NCI-H1694 (cell line): ENCODE measurements at regions not wholly inside any gene's neighbourhood (a gene's known extent, or its start where the extent isn't known, plus 50 kb on each side); places are given as distances from the start of the nearest gene placed in this dataset.

ENCODE experiments used
- DNase-seq: peaks from one replicate; lab custom pipeline; 2025; lab: John Stamatoyannopoulos, UW

DNA sequence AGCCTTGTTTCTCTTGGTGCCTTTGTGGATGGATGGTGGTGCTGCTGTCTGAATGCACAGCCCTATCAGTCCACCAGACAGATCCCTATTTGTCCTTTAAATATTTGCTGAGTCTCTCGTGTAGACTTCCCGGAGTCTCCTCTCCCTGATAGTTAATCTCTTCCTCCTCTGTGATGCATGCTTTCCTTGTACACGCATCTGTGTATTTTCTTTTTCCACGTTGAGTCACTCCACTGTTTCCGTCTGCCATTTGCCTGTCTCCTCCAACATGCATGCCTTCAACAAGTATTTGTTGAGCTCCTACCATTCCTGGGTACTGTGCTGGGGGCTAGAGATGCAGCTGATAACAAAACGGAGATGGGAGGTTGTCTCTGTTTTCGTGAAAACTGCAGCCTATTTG is 282.6 kb downstream of the HAPSTR1 start:
- no peak for DNase-seq

DNA sequence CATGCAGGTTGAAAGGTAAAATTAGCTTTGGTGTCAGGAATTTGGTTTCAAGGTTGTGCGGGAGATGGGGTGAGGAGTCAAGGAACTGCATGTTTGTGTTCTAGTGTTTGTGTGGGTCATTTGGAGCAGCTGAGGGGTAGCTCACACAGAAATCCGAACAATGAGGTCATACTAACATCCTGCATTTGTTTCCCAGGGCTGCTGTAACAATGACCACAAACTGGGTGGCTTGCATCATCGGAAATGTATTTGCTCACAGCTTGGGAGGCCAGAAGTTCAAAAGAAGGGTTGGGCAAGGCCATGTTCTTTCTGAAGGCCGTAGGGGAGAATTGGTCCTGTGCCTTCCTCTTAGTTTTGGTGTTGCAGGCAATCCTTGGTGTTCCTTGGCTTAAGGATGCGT is 287.4 kb downstream of the HAPSTR1 start:
- DNase-seq = no peak

DNA sequence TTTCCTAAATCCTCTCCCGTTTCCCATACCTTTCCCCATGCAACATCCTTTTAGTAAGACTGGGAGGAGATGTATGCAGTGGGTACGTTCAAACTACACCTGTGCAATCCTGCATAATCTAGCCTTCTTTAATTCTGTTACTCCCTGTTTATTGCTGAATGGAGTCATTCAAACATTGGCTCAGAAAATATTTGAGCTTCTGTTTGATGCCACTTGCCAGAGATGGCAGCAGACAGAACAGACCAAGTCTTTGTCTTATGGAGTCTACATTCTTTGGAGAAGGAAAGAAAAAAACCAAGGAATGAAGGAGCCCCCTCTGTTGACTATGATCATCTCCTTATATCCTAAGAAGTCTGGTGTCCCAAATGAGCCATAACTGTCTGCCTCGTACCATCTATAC is 288.8 kb downstream of the HAPSTR1 start:
- no peak for DNase-seq

DNA sequence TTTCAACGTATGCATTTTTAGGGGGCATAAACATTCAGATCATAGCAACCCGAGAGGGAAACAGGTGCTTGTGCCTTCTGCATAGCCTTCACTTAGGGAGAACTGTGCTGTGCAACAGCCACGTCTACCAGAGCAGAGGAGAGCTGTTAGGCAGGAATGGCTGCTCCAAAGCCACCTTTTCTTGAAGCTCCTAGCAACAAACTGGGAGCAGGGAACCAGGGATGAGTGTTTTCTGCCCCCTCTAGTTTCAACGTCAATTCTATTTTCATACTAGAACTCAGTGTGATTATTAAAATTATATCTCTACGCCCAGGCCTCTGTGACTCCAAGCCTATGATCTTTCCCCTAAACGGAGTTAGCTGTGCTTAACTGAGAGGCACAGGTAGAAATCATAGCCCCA is 290.0 kb downstream of the HAPSTR1 start:
- no peak for DNase-seq

DNA sequence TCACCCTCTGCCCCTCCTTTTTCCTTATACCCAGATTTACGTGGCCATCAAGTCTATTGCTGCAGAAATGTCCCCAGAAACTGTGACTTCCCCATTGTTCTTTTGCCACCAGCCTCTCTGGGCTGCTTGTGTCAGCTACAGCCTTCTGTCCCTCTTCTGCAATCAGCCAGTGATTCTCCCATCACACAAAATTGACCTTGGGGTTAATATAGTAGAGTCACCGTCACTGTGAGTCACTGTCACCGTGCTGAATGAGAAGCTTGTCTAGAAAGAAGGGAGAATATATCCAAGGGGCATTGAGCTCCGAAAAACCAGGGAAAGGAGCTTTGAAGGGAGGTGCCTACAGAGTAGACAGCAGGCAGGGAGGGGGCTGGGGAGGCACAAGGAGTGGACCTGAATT is 290.5 kb downstream of the HAPSTR1 start:
- DNase-seq = no peak

DNA sequence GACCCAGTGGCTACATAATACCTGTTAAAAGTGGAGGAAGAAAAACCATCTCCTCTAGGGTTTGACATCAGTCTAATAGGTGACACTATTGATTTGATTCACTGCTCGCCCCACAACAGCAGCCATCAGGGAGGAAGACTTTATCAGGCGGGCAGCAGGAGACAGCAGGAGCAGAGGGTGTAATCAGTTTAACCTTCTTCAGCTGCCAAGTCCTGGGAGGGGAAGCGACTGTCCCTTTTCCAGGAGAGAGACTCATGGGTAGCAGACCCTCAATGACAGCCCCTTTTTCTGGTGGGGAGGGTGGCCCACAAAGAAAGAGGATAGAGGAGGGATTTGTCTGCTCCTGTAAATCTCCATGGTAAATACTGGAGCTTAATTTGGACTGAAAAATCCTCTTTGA is 291.8 kb downstream of the HAPSTR1 start:
- no peak for DNase-seq

DNA sequence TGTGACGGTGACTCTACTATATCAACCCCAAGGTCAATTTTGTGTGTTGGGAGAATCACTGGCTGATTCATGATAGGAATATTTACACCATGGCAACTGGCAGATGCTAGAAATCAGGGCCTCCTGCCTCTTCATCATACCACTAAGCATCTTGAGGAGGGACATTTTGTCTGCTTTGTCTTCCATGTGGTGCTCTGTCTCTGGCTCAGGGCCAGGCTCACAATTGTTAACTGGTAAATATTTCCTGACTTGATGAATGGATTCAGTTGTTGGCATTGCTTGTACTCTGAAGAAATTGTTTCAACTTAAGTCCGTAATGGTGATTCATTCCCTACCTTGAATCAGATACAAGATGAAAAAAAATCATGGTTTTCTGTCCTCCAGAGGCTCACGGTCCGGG is 292.7 kb downstream of the HAPSTR1 start:
- no peak for DNase-seq

DNA sequence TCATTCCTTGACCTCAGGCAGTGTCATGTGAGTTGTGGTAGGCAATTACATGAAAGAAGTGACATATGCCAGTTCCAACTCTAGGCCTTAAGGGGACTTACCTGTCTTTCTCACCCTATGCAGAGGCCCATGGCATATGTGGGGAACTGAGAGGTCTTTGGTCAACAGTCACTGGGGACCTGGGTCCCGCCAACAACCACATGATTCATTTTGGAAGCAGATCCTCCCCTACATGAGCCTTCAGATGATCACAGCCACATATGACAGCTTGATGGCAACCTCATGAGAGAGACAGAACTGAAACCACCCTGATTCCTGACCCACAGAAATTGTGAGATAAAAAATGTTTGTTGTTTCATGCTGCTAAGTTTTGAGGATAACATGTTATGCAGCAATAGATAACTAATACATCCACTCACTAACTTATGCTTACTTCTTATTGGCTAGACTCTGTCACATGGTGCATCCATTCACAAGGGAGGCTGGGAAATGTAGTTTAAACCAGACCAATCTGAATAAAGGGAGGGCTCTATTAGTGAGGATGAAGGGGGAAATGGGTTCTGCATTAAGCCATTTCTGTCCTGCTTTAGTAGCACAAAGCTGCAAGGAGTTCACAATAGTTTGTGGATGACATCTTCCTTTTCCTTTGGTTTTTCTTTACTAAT is 298.2 kb downstream of the HAPSTR1 start:
- no peak for DNase-seq

DNA sequence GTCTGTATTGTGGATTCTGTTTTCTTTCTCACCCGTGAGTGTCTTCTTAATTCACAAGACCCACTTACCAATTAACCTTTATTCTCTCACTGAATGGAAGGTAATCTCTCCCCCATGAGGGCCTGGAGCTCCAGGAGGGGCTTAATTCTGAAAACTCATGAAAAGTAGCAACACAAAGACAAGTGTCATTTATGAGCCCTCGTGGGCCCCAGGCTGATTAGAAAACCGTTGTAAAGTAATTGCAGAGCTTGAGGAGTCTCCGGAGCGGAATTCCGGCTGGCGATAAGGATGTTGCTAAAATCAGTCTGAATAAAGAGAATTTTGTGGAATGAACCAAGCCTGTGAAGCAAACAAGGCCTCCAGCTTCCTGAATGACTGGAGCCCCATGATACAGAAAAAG is 301.5 kb downstream of the HAPSTR1 start:
- DNase-seq = no peak

DNA sequence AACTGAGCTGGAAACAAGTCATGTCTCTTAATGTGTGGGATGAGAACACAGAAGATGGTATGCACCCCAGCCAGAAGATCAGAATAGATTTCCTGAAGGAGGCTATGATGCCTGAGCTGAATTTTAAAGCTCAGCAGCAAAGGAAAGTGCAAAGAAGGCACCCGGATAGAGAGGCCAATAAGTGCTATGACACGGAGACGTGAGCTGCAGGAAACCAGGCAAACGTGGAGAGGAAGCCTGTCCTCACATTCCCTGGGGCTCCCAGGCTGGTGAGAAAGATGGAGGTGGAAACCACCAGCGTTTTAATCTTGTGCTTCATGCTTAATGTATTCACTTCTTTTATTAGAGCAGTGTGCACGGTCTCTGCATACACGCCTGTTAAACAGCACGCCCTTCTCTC is 302.1 kb downstream of the HAPSTR1 start:
- no peak for DNase-seq

DNA sequence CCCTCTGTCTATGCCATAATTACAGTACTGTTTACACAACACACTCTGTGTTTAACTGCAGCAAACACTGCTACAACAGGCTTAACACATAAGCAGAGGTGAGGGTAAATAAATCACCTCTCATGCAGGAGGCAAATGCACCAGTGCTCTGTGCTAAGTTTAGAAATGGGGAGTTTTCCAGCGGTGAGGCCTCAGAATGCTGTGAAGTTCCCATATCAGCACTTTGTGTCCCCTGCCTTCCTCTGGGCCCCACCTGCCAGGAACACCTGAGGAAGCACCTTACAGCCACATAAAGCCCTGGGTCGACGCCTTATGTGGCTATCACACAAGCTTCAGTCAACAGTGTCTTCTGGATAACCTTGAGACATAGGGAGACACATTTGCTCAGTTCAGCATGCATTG is 304.5 kb downstream of the HAPSTR1 start:
- no peak for DNase-seq

DNA sequence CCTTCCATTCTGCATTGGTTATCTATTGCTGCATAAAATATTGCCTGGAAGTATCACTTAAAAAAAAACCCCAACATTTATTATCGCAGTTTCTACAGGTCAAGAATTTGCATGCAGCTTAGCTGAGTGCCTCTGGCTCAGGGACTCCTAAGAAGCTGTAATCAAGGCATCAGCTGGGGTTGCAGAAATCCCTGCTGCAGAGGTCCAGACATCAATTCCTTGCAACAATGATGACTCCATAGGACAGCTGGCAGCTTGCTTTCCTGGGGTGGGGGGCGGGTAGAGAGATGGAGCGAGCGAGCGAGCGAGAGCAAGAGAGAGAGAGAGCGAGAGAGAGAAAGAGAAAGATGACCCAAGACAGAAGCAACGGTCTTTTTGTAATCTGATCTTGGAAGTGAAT is 308.1 kb downstream of the HAPSTR1 start:
- no peak for DNase-seq

DNA sequence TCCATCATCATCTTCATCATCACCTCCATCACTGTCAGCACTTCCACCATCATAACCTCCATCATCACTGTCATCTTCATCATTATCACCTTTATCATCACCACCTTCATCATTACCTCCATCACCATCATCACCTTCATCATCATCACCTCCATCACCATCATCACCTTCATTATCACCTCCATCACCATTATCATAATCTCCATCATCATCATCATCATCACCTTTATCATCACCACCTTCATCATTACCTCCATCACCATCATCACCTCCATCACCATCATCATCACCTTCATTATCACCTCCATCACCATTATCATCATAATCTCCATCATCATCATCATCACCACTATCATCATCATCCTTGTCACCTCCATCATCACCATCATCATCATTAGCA is 309.7 kb downstream of the HAPSTR1 start:
- no peak for DNase-seq

DNA sequence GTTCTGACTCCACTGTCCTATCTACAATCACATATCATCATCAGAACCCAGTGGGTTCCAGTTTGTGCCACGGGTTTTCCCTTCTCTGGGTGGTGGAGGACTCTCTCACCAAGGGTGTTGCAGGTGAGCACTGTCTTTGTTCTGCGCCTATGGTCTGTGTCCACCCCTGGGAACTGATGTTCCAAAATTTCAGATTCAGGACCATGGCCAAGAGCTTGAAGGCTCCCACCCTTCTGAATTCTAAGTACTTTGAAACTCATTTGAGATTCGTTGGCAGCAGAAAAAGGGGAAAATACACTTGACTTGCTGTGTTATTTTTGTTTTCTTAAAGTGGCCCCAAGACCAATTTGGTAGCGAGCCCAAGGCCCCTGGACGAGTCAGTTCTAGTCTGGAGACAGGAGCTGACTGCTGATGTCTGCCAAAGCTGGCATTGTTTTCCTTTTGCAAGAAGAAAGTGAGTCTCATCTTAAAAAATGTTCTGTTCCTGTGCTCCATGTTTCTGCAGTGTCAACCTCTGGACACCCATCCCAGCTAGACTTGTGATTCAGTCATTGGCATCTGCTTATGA is 310.9 kb downstream of the HAPSTR1 start:
- no peak for DNase-seq

DNA sequence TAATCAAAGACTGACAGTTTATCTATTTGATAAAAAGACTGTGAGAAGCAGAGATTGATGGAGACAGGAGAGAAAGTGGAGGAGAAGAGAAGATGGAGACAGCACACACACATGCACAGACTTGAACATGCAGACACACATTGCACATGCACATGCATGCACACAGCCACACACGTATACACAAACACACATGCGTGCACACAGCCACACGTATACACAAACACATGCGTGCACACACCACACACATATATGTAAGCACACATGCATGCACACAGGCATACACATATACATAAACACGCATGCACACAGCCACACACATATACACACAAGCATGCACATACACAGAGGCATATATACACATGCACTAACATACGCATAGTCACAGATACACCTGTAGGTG is 313.4 kb downstream of the HAPSTR1 start:
- no peak for DNase-seq

DNA sequence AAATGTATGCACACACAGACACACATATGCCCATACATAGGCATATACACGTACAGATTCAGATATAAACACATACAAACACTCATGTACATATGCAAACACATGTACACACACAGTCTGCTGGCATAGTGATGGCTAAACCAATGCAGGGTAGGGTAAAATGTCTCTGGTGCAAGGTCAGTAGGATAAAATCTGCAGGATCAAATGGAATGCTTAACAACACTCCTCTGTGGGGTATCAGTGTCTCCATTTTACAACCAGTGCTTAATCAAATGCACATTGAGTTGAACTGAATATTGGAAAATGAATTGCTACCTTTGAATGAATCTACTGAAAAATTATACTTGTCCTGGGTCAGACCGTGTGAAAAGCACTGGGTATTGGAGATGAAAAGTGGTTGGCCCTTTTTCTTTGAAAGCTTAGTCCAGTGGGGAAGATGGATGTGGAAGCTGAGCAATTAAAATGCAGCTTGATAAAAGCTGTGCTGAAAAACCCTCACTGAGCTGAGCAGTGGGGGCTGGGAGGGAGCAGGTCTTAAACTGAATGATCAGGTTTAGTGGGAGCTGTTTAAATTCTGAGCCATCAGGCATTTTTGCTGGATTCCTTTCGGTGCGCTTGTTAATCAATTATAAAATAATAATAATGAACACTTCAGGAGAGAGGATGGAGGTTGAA is 314.7 kb downstream of the HAPSTR1 start:
- no peak for DNase-seq

DNA sequence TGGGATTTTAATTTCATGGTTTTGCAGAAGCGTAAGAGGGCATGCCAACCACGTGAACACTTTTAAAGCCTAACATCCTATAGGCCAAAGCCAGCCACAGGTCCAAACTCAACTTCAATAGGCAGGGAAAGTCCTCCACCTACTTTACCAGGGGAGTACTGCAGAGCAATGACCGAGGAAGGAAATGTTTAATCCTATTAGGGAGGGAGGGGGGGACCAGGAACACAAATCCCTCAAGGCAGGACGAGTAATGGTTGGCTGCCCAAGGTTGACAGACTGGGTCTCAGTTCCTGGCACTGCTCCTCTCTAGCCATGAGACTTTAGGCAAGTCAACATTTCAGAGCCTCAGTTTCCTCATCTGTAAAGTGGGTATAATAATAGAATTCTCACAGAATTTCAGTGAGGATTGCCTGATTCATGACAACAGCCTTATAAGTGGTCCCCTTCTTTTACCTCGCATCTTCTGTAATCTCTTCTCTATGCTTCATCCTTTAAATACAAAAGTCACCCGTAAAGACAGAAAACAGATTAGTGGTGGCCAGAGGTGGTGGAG is 315.8 kb downstream of the HAPSTR1 start:
- DNase-seq = no peak

DNA sequence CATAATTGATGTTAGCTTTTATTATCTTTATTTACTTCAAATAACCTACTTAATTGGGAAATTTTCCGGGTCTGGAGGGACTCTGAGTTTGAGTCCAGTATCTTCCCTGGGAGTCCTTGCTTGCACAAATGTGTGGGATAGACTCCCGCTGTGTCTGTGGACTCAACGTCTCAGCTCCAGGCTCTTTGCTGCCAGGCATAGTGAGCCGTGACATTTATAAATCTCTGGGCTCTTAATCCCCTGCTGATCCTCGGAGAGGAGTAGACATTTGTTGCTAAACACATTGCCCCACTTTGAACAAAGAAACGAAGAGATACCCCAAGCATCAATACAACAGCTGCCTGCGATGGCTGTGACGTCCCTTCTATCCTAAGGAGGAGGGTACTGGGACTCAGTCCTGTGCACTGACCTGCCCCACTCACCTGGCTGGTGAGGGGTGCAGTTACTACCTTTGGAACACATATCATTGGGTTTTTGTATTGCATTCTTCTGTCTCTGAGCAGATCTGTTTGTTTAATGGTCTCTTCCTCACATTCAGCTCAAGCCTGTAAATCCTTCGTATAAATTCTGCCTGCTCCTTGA is 316.9 kb downstream of the HAPSTR1 start:
- no peak for DNase-seq

DNA sequence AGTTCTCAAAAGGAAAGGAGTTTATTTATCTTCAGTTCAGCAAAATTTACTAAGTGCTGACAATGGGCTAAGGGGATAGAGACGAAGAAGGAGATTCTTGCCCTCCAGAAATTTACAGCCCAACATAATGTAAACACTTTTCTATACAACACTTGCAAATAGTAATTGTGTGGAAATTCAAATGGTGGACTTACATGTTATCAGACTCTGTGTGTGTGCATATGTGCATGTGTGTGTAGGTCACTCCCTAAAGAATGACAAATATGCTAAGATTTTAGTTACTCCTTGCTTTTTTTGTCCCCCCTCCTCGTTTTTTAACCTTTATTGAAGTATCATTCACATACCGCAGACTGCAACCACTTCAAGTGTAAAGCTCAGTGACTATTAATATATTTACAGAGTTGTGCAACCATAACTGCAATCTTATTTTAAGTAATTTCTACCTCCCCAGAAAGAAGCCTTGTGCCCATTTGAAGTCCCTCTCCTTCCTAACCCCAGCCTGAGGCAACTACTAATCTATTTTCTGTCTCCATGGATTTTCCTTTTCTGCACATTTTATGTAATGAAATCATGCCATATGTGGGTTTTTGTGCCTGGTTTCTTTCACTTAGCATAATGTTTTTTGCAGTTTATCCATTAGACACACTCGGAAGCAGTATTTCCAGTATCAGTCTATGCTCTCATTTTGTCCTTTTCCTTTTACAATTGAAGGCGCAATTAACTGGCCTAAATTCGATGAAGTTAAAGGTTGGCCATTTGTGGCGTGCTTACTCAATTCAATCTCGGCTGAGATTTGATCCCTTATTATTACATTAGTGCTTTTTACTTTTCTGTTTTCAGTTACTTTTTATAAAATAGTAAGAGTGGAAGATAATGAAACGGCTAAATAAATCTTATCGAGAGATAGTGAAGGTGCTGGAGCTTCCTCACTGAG is 318.4 kb downstream of the HAPSTR1 start:
- no peak for DNase-seq

DNA sequence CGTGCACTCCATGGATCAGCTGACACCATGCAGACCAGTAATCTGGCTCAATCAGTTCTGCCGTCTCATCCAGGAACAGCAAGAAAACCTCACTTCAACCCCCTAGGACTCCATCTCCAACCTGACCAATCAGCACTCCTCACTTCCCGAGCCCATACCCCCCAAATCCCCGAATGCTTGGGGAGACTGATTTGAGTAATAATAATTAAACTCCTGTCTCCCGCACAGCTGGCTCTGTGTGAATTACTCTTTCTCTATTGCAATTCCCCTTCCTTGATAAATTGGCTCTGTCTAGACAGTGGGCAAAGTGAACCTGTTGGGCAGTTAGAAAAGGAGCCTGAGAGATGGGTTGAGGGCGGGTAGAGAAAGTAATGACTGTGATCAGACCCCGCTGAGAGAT is 320.0 kb downstream of the HAPSTR1 start:
- DNase-seq = no peak

DNA sequence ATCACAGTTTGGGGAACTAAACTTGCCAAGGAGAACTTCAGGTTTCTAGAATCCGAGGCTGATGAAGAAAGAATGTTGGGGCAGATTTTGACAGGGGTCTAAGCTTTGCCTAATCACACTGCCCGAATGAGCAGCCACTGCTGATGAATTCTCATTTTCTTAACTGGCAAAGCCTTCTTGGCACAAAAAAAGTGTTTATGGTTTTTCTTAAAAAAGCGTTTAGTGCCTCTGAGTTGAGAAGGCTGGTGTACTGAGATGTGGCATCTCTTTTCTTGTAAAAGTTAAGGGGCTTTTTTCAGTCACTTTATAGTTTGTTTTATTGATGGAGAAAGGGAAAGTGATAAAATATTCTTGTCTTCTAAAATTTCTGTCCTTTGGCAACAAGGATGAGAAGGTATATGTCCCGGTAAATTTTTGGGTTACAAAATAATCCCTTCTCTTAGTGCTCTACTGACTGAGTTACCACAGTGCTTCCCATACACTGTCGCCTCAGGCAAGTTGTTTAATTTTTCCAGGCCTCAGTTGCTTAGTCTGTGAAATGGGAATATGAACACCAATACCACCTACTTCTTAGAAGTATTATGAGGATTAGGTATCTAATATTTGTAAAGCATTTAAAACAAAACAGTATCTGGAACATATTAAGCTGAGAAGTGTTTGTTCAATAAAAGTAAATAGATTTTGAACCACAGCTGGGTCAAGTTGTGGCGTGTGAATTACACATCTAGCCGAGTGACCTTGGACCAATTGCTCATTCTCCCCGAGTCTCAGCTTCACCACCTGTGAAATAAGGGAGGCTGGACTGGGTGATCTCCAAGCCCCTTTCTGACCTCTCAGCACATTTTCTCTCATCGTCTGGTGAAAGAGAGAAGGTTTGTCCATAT is 320.8 kb downstream of the HAPSTR1 start:
- DNase-seq = no peak
